ENCODE measurements at regions not wholly inside any gene's neighbourhood (a gene's known extent, or its start where the extent isn't known, plus 50 kb on each side); places are given as distances from the start of the nearest gene placed in this dataset.
A peak's percentile ranks its signal among the peaks of the same experiment; 100 is the strongest.

- Histone ChIP-seq H3K4me1 (ENCODE audit: control insufficient read depth, extremely low read depth, insufficient read depth, low read length) (peaks cover 2% of the 10 kb centered on the region), H3K9me3 (replicated peaks; ENCODE audit: control insufficient read depth, insufficient read depth, low read length) (no peaks in the 10 kb centered on the region), H4K20me1 (replicated peaks; ENCODE audit: control insufficient read depth, extremely low read depth, insufficient read depth, low read length) (no peaks in the 10 kb centered on the region), H3K36me3 (ENCODE audit: control insufficient read depth in 2 of 2, extremely low read depth in 1 of 2, insufficient read depth in 2 of 2, low read length in 2 of 2) (no peaks in the 10 kb centered on the region), H3K9ac (replicated peaks; ENCODE audit: extremely low read depth, insufficient read depth, low read length) (no peak overlapping the region), H2AFZ (ENCODE audit: low read depth, low read length) (no peak overlapping the region), H3K27ac (ENCODE audit: insufficient read depth, low read depth, low read length) (no peak overlapping the region), H3K79me2 (ENCODE audit: control insufficient read depth, insufficient read depth, low read length) (no peaks in the 10 kb centered on the region), H3K4me2 (ENCODE audit: insufficient read depth, low read length) (no peak overlapping the region), H3K27me3 (ENCODE audit: control insufficient read depth in 2 of 2, insufficient read depth in 2 of 2, low read length in 2 of 2) (peaks cover 15 to 19% of the 10 kb centered on the region in 2 experiments), H3K4me3 (replicated peaks in 1 of 3; ENCODE audit: insufficient read depth in 1 of 3, low read depth in 1 of 3, low read length in 3 of 3) (no peak overlapping the region), H3K9me1 (replicated peaks; ENCODE audit: control insufficient read depth, extremely low read depth, insufficient read depth, low read length) (no peaks in the 10 kb centered on the region)
- dilution Hi-C loops (cut with MboI; ENCODE audit: extremely low pct_ligation_motif_present, low sequenced_read_pairs) (no loop called here), intact Hi-C loops (cut with micrococcal nuclease) (no loop called here)
- FAIRE-seq, result no peak
- DNase-seq (ENCODE audit: low read depth, low spot score), result no peak
- TF ChIP-seq JUN (IDR thresholded peaks at IDR 0.05; ENCODE audit: borderline replicate concordance, insufficient read depth, insufficient read length, low read depth) (no peak), EZH2 (IDR thresholded peaks at IDR 0.05; ENCODE audit: borderline replicate concordance, low read depth, low read length, severe bottlenecking) (no peak), GATA2 (IDR thresholded peaks at IDR 0.05; ENCODE audit: insufficient read depth, insufficient read length, low read depth, low read length) (no peak), FOS (IDR thresholded peaks at IDR 0.05; ENCODE audit: borderline replicate concordance, insufficient read depth, low read length) (no peak), MYC (IDR thresholded peaks at IDR 0.05; ENCODE audit: low read depth, low read length) (no peak), POLR2AphosphoS5 (IDR thresholded peaks at IDR 0.05; ENCODE audit: insufficient read depth, low read depth, low read length) (no peak), POLR2A (IDR thresholded peaks at IDR 0.05; ENCODE audit: low read depth, low read length) (no peak)
- POLR2A ChIA-PET, result no interaction called here
- BruUV-seq (replicated peaks), result no TSS peak
- CTCF ChIA-PET, result interaction anchor here (1.0 kb wide), 1 partner anchor 10 kb away, joined by 6 read pairs; no protein-coding TSS in a partner anchor
Observed at GRCh38 chr1:227470688-227471087, 92.7 kb upstream of the ZNF678 start.

- dilution Hi-C loops (cut with MboI; ENCODE audit: extremely low pct_ligation_motif_present, low sequenced_read_pairs) (no loop called here), intact Hi-C loops (cut with micrococcal nuclease) (no loop called here)
- no peaks in the 10 kb centered on the region for H3K9me1 ChIP-seq (replicated peaks; ENCODE audit: control insufficient read depth, extremely low read depth, insufficient read depth, low read length)
- peaks cover 13 to 19% of the 10 kb centered on the region in 2 experiments for H3K27me3 ChIP-seq (ENCODE audit: control insufficient read depth in 2 of 2, insufficient read depth in 2 of 2, low read length in 2 of 2)
- H3K79me2 ChIP-seq (ENCODE audit: control insufficient read depth, insufficient read depth, low read length), result no peaks in the 10 kb centered on the region
- H4K20me1 ChIP-seq (replicated peaks; ENCODE audit: control insufficient read depth, extremely low read depth, insufficient read depth, low read length), result no peaks in the 10 kb centered on the region
- H3K4me2 ChIP-seq (ENCODE audit: insufficient read depth, low read length), result no peak overlapping the region
- H3K27ac ChIP-seq (ENCODE audit: insufficient read depth, low read depth, low read length), result no peak overlapping the region
- H3K9ac ChIP-seq (replicated peaks; ENCODE audit: extremely low read depth, insufficient read depth, low read length), result no peak overlapping the region
- FAIRE-seq (no peak), DNase-seq (ENCODE audit: low read depth, low spot score) (peak; percentile 22)
- TF ChIP-seq FOS (IDR thresholded peaks at IDR 0.05; ENCODE audit: borderline replicate concordance, insufficient read depth, low read length) (no peak), POLR2A (IDR thresholded peaks at IDR 0.05; ENCODE audit: low read depth, low read length) (no peak), JUN (IDR thresholded peaks at IDR 0.05; ENCODE audit: borderline replicate concordance, insufficient read depth, insufficient read length, low read depth) (no peak), CTCF (IDR thresholded peaks at IDR 0.05; ENCODE audit: extremely low read depth in 1 of 2, insufficient read depth in 1 of 2, low read depth in 1 of 2, low read length in 2 of 2) (no peak), MYC (IDR thresholded peaks at IDR 0.05; ENCODE audit: low read depth, low read length) (no peak), EZH2 (IDR thresholded peaks at IDR 0.05; ENCODE audit: borderline replicate concordance, low read depth, low read length, severe bottlenecking) (no peak), MAX (IDR thresholded peaks at IDR 0.05; ENCODE audit: insufficient read depth, insufficient read length) (no peak), POLR2AphosphoS5 (IDR thresholded peaks at IDR 0.05; ENCODE audit: insufficient read depth, low read depth, low read length) (no peak), GATA2 (IDR thresholded peaks at IDR 0.05; ENCODE audit: insufficient read depth, insufficient read length, low read depth, low read length) (no peak)
- H3K36me3 ChIP-seq (ENCODE audit: control insufficient read depth in 2 of 2, extremely low read depth in 1 of 2, insufficient read depth in 2 of 2, low read length in 2 of 2), result no peaks in the 10 kb centered on the region
- no peak overlapping the region for H3K4me3 ChIP-seq (replicated peaks in 1 of 3; ENCODE audit: insufficient read depth in 1 of 3, low read depth in 1 of 3, low read length in 3 of 3)
- no peaks in the 10 kb centered on the region for H3K9me3 ChIP-seq (replicated peaks; ENCODE audit: control insufficient read depth, insufficient read depth, low read length)
- H3K4me1 ChIP-seq (ENCODE audit: control insufficient read depth, extremely low read depth, insufficient read depth, low read length), result peaks cover 2% of the 10 kb centered on the region
- CTCF ChIA-PET, result no interaction called here
- POLR2A ChIA-PET, result no interaction called here
- no TSS peak for BruUV-seq (replicated peaks)
- H2AFZ ChIP-seq (ENCODE audit: low read depth, low read length), result no peak overlapping the region
Observed at GRCh38 chr1:227469708-227470107, 93.6 kb upstream of the ZNF678 start.

All from endothelial cell of umbilical vein (primary cell).